ENCODE measurements at regions not wholly inside any gene's neighbourhood (a gene's known extent, or its start where the extent isn't known, plus 50 kb on each side); places are given as distances from the start of the nearest gene placed in this dataset.

DNA sequence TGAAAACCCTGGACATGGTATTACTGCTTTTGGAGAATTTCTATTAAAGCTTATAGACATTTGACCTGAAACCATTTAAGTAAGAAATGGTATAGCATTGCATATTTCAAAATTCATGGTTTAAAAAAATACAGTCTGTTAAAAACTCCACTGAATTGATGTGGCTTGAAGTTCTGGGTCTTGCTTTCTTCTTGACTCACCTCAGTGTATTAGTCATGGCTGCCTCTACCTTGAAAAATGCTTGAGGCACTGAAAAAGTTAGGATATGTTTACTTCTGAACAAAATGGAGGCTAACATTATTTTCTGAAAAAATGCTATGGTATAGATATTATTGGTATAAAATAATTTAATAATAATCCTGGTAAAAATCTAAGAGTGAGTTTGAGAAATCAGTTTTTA lies 349.2 kb downstream of the AASDHPPT start:
- Histone ChIP-seq H3K4me1 (ENCODE audit: control insufficient read depth in 2 of 3, insufficient read depth in 2 of 3, low read depth in 1 of 3, low read length in 3 of 3) (no peaks in the 10 kb centered on the region), H3K36me3 (ENCODE audit: control insufficient read depth in 2 of 3, insufficient read depth in 3 of 3, low read length in 3 of 3) (no peaks in the 10 kb centered on the region), H3K9ac (ENCODE audit: low read length in 3 of 3) (no peak overlapping the region), H3K9me3 (ENCODE audit: control insufficient read depth in 2 of 3, insufficient read depth in 1 of 3, low read length in 3 of 3) (no peaks in the 10 kb centered on the region), H3K4me3 (ENCODE audit: low read length in 3 of 3) (no peak overlapping the region), H3K27ac (ENCODE audit: low read depth in 2 of 2, low read length in 2 of 2) (no peak overlapping the region), H3K27me3 (ENCODE audit: control insufficient read depth, insufficient read depth, low read length) (no peaks in the 10 kb centered on the region)
- TF ChIP-seq, protein P1, sequence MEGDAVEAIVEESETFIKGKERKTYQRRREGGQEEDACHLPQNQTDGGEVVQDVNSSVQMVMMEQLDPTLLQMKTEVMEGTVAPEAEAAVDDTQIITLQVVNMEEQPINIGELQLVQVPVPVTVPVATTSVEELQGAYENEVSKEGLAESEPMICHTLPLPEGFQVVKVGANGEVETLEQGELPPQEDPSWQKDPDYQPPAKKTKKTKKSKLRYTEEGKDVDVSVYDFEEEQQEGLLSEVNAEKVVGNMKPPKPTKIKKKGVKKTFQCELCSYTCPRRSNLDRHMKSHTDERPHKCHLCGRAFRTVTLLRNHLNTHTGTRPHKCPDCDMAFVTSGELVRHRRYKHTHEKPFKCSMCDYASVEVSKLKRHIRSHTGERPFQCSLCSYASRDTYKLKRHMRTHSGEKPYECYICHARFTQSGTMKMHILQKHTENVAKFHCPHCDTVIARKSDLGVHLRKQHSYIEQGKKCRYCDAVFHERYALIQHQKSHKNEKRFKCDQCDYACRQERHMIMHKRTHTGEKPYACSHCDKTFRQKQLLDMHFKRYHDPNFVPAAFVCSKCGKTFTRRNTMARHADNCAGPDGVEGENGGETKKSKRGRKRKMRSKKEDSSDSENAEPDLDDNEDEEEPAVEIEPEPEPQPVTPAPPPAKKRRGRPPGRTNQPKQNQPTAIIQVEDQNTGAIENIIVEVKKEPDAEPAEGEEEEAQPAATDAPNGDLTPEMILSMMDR (IDR thresholded peaks at IDR 0.05; ENCODE audit: borderline replicate concordance, extremely low read depth, insufficient read depth), result no peak
- intact Hi-C loops (cut with DNase I), result no loop called here
- FAIRE-seq (peak; percentile 8), DNase-seq (no peak)

DNA sequence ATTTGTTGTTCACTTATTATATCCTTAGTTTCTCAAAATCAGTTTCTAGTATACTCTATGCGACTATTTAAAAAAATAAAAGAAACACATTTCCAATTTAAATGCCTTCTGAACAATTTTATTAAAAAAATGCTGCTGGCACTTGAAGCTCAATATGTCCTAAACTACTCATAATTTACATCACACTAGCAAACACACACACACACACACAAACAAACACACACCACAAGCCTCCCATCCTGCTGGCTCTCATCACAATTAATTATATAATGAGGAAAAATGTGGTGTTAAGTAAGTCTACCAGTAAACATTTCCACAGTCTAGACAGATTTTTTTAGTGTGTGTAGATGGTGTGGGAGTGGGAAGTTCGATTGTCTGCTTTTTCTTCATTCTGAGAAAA lies 350.3 kb downstream of the AASDHPPT start:
- intact Hi-C loops (cut with DNase I), result no loop called here
- no peak for FAIRE-seq
- H3K36me3 ChIP-seq (ENCODE audit: control insufficient read depth in 2 of 3, insufficient read depth in 3 of 3, low read length in 3 of 3), result no peaks in the 10 kb centered on the region

DNA sequence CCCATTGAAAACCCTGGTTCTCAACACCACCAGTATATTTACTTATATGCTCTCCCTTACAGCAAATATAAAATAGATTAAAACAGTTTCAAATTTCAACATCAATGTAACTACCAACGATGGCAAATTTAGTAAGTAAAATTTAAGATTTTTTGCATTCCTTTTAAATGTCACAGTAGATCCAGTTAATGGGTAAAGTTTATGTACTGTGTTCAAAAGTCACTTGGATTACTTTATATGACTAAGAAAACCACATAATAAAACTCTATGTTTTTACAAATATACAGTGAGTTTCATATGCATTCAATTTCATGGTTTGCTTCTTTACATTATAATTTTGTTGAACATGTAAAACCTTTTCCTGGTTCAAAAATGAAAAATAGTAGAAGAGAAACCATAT lies 364.6 kb downstream of the AASDHPPT start:
- Histone ChIP-seq H3K4me3 (ENCODE audit: low read length in 3 of 3) (no peak overlapping the region), H3K9ac (ENCODE audit: low read length in 3 of 3) (no peak overlapping the region), H3K9me3 (ENCODE audit: control insufficient read depth in 2 of 3, insufficient read depth in 1 of 3, low read length in 3 of 3) (no peaks in the 10 kb centered on the region), H3K4me1 (ENCODE audit: control insufficient read depth in 2 of 3, insufficient read depth in 2 of 3, low read depth in 1 of 3, low read length in 3 of 3) (no peaks in the 10 kb centered on the region), H3K27ac (ENCODE audit: low read depth in 2 of 2, low read length in 2 of 2) (no peak overlapping the region), H3K36me3 (ENCODE audit: control insufficient read depth in 2 of 3, insufficient read depth in 3 of 3, low read length in 3 of 3) (no peaks in the 10 kb centered on the region), H3K27me3 (ENCODE audit: control insufficient read depth, insufficient read depth, low read length) (no peaks in the 10 kb centered on the region)
- no peak for FAIRE-seq
- intact Hi-C loops (cut with DNase I), result no loop called here
- TF ChIP-seq, protein P1 (IDR thresholded peaks at IDR 0.05; ENCODE audit: borderline replicate concordance, extremely low read depth, insufficient read depth), result no peak
- DNase-seq, result no peak

More for the DNA sequence above, 350.3 kb downstream of the AASDHPPT start:
- TF ChIP-seq, protein P1 (IDR thresholded peaks at IDR 0.05; ENCODE audit: borderline replicate concordance, extremely low read depth, insufficient read depth), result no peak
- Histone ChIP-seq H3K9ac (ENCODE audit: low read length in 3 of 3) (no peak overlapping the region), H3K27me3 (ENCODE audit: control insufficient read depth, insufficient read depth, low read length) (no peaks in the 10 kb centered on the region), H3K4me1 (ENCODE audit: control insufficient read depth in 2 of 3, insufficient read depth in 2 of 3, low read depth in 1 of 3, low read length in 3 of 3) (no peaks in the 10 kb centered on the region), H3K9me3 (ENCODE audit: control insufficient read depth in 2 of 3, insufficient read depth in 1 of 3, low read length in 3 of 3) (no peaks in the 10 kb centered on the region), H3K4me3 (ENCODE audit: low read length in 3 of 3) (no peak overlapping the region), H3K27ac (ENCODE audit: low read depth in 2 of 2, low read length in 2 of 2) (no peak overlapping the region)
- no peak for DNase-seq

DNA sequence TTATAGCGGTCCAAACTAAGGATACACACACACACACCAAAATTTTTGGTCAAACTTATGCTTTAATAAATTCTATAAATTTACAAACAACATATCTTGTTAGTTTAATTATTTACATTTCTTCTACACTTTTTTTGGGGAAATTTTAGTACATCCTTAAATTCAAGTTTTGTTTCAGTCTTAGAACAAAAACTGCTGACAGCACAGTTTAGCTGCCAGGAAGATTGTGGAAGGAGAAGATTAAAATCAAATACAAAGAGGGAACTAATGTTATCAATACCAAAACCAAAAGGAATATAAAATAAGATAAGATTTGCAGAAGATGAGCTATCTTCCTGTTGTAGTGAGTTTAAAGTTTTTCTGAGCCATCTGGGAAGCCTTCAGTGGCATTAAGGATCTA lies 368.8 kb downstream of the AASDHPPT start:
- intact Hi-C loops (cut with DNase I), result no loop called here
- Histone ChIP-seq H3K27me3 (ENCODE audit: control insufficient read depth, insufficient read depth, low read length) (no peaks in the 10 kb centered on the region), H3K4me1 (ENCODE audit: control insufficient read depth in 2 of 3, insufficient read depth in 2 of 3, low read depth in 1 of 3, low read length in 3 of 3) (no peaks in the 10 kb centered on the region), H3K9ac (ENCODE audit: low read length in 3 of 3) (no peak overlapping the region), H3K27ac (ENCODE audit: low read depth in 2 of 2, low read length in 2 of 2) (no peak overlapping the region), H3K36me3 (ENCODE audit: control insufficient read depth in 2 of 3, insufficient read depth in 3 of 3, low read length in 3 of 3) (no peaks in the 10 kb centered on the region), H3K9me3 (ENCODE audit: control insufficient read depth in 2 of 3, insufficient read depth in 1 of 3, low read length in 3 of 3) (no peaks in the 10 kb centered on the region), H3K4me3 (ENCODE audit: low read length in 3 of 3) (no peak overlapping the region)
- FAIRE-seq (no peak), DNase-seq (no peak)
- TF ChIP-seq, protein P1 (IDR thresholded peaks at IDR 0.05; ENCODE audit: borderline replicate concordance, extremely low read depth, insufficient read depth), result no peak

Data from kidney (tissue), 13 donors.